ENCODE measurements at regions not wholly inside any gene's neighbourhood (a gene's known extent, or its start where the extent isn't known, plus 50 kb on each side); places are given as distances from the start of the nearest gene placed in this dataset.

- FAIRE-seq (peak; percentile 52), DNase-seq (ENCODE audit: low read depth) (no peak)
- H3K27me3 ChIP-seq (ENCODE audit: control insufficient read depth, insufficient read depth, low read length) = no peaks in the 10 kb centered on the region
- H3K4me3 ChIP-seq (ENCODE audit: low read depth, low read length) = no peak overlapping the region
- no peaks in the 10 kb centered on the region for H3K36me3 ChIP-seq (ENCODE audit: control insufficient read depth, insufficient read depth, low read length)
- no peak for TF ChIP-seq CTCF (IDR thresholded peaks at IDR 0.05; ENCODE audit: insufficient read depth, low read length, severe bottlenecking)
These were observed 231.0 kb upstream of the KAZN start for GRCh38 chr1:14367451-14367850.

DNA sequence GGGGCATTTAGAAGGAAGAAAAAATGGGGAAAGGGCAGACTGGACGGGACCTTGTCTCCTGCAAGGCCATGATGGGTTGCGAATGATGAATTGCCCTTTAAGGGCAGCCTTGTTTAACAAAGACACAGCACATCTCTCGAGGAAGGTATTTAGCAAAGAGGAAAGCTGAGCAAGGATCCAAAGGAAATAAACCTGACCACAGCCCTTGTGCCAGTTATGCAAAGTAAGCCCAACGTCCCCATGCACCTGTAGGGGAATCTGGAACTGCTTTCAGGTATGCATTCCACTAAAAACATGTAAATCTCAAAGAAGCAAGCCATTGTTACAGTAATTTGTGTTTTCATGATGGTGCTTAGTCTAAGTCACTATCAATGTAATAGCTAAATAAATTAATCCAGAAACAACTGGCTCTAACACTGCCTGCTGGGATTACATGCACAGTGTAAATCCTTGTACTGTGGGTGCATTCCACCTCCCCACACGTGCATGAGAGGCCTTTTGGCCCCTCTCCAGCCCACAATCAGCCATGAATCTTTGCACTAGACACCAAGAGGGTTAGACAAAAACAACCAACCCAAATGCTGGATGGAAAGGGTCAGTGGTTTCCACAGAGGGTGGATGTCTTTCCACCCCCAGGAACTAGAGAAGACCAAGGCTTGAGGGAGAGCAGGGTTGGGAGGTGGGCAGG lies 228.8 kb upstream of the KAZN start:
- FAIRE-seq = no peak
- no peak for TF ChIP-seq CTCF (IDR thresholded peaks at IDR 0.05; ENCODE audit: insufficient read depth, low read length, severe bottlenecking)

DNA sequence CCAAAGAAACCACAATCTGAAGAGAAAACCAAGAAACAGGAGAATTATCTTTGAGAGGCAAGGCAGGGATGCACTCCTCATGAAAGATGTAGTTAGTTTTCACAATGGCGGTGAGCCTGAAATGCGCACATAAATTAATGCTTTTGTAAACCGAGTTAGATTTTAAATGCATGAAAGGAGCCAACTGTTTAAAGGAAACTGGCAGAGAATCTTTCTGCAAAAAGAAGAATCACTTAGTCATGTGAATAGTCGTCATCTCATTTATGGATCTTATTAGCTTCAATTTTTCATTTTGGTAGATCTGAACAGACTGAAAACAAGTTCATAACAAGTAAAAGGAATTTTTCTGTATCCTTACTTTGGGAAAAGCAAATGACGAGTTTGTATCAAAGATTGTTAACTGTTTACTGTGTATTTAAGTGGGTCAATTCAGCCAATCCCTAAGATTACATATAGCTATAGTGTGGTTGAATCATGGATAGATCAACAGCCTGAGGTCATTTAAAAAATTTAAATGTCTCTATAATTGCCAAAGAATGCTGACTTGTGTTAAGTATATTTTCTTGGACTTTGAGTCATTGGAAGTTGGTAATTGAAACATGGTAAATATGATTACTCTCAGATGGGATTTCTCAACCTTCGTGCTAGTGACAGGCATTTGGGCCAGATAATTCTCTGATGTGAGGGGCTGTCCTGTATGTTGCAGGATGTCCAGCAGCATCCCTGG lies 226.6 kb upstream of the KAZN start:
- Histone ChIP-seq H3K4me3 (ENCODE audit: low read depth, low read length) (no peak overlapping the region), H3K27me3 (ENCODE audit: control insufficient read depth, insufficient read depth, low read length) (no peaks in the 10 kb centered on the region), H3K36me3 (ENCODE audit: control insufficient read depth, insufficient read depth, low read length) (no peaks in the 10 kb centered on the region)
- DNase-seq (ENCODE audit: low read depth) (peak; percentile 47), FAIRE-seq (no peak)
- TF ChIP-seq CTCF (IDR thresholded peaks at IDR 0.05; ENCODE audit: insufficient read depth, low read length, severe bottlenecking) = no peak

More for the DNA sequence above, 228.8 kb upstream of the KAZN start:
- no peaks in the 10 kb centered on the region for H3K27me3 ChIP-seq (ENCODE audit: control insufficient read depth, insufficient read depth, low read length)
- H3K36me3 ChIP-seq (ENCODE audit: control insufficient read depth, insufficient read depth, low read length) = no peaks in the 10 kb centered on the region
- H3K4me3 ChIP-seq (ENCODE audit: low read depth, low read length) = no peak overlapping the region
- DNase-seq (ENCODE audit: low read depth) = no peak

DNA sequence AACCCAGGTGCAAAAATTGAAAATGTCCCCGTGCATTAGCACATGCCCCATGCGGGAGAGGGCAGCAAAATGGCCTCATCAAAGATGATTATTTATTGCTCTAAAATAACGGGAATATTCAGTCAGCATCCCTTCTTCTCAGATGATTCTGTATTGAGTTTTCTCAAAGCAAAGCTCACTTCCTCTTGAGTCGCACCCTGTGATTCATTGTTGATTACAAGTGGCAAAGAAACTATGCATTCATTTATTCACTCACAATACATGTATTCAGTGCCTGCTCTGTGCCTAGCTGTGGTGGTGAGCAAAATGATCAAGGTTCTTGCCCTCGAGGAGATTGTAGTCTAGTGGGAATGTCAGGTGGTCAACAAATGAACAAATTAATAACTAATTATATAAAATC lies 226.0 kb upstream of the KAZN start:
- DNase-seq (ENCODE audit: low read depth) = peak; percentile 17
- no peak for FAIRE-seq
- no peak overlapping the region for H3K4me3 ChIP-seq (ENCODE audit: low read depth, low read length)
- no peaks in the 10 kb centered on the region for H3K36me3 ChIP-seq (ENCODE audit: control insufficient read depth, insufficient read depth, low read length)
- no peak for TF ChIP-seq CTCF (IDR thresholded peaks at IDR 0.05; ENCODE audit: insufficient read depth, low read length, severe bottlenecking)
- H3K27me3 ChIP-seq (ENCODE audit: control insufficient read depth, insufficient read depth, low read length) = no peaks in the 10 kb centered on the region

GRCh38 chr1:14373081-14373758 lies 225.3 kb upstream of the KAZN start:
- Histone ChIP-seq H3K4me3 (ENCODE audit: low read depth, low read length) (no peak overlapping the region), H3K36me3 (ENCODE audit: control insufficient read depth, insufficient read depth, low read length) (no peaks in the 10 kb centered on the region), H3K27me3 (ENCODE audit: control insufficient read depth, insufficient read depth, low read length) (no peaks in the 10 kb centered on the region)
- TF ChIP-seq CTCF (IDR thresholded peaks at IDR 0.05; ENCODE audit: insufficient read depth, low read length, severe bottlenecking) = no peak
- DNase-seq (ENCODE audit: low read depth) = no peak
- no peak for FAIRE-seq

All from bronchial epithelial cell (primary cell).